Hepatocyte (in vitro differentiated cells): ENCODE measurements at regions not wholly inside any gene's neighbourhood (a gene's known extent, or its start where the extent isn't known, plus 50 kb on each side); places are given as distances from the start of the nearest gene placed in this dataset.

Experiments
- EZH2 ChIP-seq: fragments of 200-600 bp; sonication (generic); IDR thresholded peaks from 2 replicates; pipeline ENCODE4 v1.6.1; 2016; ENCODE audit warnings: antibody characterized with exemption, mild to moderate bottlenecking, borderline replicate concordance
- TF ChIP-seq, protein P1 (sequence below): fragments of 200-600 bp; sonication (generic); IDR thresholded peaks from 2 replicates; pipeline ENCODE4 v1.5.1; 2016; ENCODE audit warnings: antibody characterized with exemption, mild to moderate bottlenecking; ENCODE audit not compliant: poor library complexity

DNA sequence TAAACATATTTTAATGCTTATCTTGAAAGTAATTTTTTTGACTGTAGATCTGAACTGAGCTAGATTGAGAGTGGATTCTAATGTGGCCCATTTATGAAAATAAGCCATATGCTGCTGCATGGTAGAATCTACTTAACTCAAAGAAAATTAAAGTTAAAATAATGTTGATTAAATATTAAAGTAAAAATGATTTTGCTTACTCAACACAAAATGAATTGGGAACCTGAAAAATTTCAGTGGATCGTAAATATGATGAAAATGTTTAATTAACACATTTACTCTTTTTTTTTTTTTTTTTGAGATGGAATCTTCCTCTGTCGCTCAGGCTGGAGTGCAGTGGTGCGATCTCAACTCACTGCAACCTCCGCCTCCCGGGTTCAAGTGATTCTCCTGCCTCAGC lies 144.5 kb upstream of the HMGN3 start:
- TF ChIP-seq, protein P1, sequence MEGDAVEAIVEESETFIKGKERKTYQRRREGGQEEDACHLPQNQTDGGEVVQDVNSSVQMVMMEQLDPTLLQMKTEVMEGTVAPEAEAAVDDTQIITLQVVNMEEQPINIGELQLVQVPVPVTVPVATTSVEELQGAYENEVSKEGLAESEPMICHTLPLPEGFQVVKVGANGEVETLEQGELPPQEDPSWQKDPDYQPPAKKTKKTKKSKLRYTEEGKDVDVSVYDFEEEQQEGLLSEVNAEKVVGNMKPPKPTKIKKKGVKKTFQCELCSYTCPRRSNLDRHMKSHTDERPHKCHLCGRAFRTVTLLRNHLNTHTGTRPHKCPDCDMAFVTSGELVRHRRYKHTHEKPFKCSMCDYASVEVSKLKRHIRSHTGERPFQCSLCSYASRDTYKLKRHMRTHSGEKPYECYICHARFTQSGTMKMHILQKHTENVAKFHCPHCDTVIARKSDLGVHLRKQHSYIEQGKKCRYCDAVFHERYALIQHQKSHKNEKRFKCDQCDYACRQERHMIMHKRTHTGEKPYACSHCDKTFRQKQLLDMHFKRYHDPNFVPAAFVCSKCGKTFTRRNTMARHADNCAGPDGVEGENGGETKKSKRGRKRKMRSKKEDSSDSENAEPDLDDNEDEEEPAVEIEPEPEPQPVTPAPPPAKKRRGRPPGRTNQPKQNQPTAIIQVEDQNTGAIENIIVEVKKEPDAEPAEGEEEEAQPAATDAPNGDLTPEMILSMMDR, result no peak
- TF ChIP-seq EZH2, result no peak
